ENCODE measurements at regions not wholly inside any gene's neighbourhood (a gene's known extent, or its start where the extent isn't known, plus 50 kb on each side); places are given as distances from the start of the nearest gene placed in this dataset.
"Not testable (repeated sequence)": the region's sequence is repeated elsewhere in the genome, so short reads cannot be mapped to it uniquely, and the experiment has no call there.

GRCh38 chr12:8396225-8397071, 59.3 kb upstream of the CLEC6A start:
- DNase-seq: peak; percentile 28

- DNase-seq: not testable (repeated sequence)
Observed at GRCh38 chr12:8397378-8397777, 58.4 kb upstream of the CLEC6A start.

GRCh38 chr12:8399496-8400034, 56.2 kb upstream of the CLEC6A start:
- not testable (repeated sequence) for DNase-seq

- not testable (repeated sequence) for DNase-seq
Observed at GRCh38 chr12:8403834-8404233, 51.9 kb upstream of the CLEC6A start.

- DNase-seq: not testable (repeated sequence)
Observed at GRCh38 chr12:8404341-8404740, 51.4 kb upstream of the CLEC6A start.

Data from fibroblast of upper back skin (primary cell).